AG10803 (cell line): ENCODE measurements at regions not wholly inside any gene's neighbourhood (a gene's known extent, or its start where the extent isn't known, plus 50 kb on each side); places are given as distances from the start of the nearest gene placed in this dataset.

Experiments
- DNase-seq: peaks from one replicate; pipeline ENCODE4 v3.0.0; 2010; ENCODE audit warnings: low read depth
- H3K4me3 ChIP-seq: 2 replicates; pipeline ENCODE4 v1.5.1; 2011; ENCODE audit warnings: mild to moderate bottlenecking, low read length, control low read depth
- TF ChIP-seq, protein P1 (sequence below): conservative IDR thresholded peaks from 2 replicates; pipeline ENCODE4 v1.5.1; 2011; ENCODE audit warnings: mild to moderate bottlenecking, low read length, control low read depth, inconsistent platforms

DNA sequence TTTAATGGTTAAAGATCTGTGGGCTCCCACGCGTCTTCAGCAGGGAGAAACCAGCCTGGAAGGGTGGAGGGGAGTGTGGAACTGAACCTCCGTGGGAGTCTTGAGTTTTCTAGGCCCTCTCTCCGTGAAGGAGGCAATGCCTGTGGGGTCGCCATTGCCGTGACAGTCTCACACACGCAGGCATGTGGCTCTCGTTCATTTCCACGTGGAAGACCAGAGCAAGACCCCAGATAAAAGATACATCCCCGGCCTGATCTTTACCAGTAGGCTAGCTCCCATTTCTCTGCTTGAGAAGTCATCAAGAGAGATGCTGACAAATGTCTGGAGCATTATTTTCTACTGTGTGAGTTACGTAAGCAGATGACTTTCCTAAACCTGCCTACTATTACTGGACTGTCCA is 491.7 kb upstream of the LMO3 start:
- TF ChIP-seq, protein P1, sequence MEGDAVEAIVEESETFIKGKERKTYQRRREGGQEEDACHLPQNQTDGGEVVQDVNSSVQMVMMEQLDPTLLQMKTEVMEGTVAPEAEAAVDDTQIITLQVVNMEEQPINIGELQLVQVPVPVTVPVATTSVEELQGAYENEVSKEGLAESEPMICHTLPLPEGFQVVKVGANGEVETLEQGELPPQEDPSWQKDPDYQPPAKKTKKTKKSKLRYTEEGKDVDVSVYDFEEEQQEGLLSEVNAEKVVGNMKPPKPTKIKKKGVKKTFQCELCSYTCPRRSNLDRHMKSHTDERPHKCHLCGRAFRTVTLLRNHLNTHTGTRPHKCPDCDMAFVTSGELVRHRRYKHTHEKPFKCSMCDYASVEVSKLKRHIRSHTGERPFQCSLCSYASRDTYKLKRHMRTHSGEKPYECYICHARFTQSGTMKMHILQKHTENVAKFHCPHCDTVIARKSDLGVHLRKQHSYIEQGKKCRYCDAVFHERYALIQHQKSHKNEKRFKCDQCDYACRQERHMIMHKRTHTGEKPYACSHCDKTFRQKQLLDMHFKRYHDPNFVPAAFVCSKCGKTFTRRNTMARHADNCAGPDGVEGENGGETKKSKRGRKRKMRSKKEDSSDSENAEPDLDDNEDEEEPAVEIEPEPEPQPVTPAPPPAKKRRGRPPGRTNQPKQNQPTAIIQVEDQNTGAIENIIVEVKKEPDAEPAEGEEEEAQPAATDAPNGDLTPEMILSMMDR = no peak
- no peak overlapping the region for H3K4me3 ChIP-seq
- no peak for DNase-seq

DNA sequence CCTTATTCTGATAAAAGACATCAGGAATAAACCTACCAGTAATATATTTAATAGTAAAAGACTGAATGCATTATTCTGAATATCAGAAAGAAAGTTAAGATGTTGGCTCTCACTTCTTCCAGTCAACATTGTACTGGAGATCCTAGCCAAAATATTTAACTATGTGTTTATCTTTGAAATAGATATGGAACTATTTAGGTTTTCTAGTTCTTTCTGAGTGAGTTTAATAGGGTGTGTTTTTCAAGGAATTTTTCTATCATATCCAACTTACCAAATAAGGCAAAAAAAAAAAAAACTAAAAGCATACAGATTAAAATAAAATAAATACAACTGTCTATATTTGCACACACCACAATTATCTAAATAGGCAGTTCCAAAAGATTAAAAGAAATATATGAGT is 478.9 kb upstream of the LMO3 start:
- no peak overlapping the region for H3K4me3 ChIP-seq
- DNase-seq = no peak
- TF ChIP-seq, protein P1 = no peak

DNA sequence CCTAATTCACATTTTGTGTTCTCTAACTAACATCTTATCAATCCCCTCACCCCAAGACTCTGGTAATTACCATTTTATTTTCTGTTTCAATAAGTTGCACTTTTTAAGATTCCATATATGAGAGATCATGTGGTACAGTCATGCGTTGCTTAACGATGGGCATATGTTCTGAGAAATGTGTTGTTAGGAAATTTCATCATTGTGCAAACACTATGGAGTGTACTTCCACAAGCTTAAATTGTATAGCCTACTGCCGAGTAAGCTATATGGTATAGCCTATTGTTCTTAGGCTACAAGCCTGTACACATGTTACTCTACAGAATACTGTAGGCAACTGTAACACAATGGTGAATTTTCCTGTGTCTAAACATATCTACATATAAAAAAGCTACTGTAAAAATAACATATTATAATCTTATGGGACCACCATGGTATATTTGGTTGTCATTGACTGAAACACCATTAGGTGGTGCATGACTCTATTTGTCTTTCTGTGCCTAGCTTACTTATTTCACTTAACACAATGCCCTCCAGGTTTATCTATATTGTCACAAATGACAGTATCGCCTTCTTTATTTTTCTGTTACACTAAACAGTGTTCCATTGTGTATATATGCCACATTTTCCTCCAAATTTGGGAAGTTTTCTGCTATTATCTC is 473.4 kb upstream of the LMO3 start:
- no peak overlapping the region for H3K4me3 ChIP-seq
- no peak for DNase-seq
- TF ChIP-seq, protein P1 = no peak

DNA sequence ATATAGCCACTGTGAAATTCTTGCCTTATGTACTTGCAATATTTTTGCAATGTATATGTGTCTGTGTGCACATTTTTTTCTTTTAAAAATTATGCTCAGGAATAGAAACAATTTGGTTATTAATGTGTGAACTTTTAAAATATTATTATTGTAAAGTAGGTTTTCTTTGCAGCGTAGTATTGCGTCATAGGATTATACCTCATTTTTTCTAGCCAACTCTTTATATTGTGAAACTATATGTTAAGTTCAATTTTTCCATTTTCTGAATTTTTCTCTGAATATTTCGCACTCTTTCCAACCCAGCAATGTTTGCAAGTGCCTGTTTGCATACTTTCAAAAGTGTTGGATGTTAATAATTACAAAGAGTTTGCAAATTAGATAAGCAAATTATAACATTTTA is 471.6 kb upstream of the LMO3 start:
- TF ChIP-seq, protein P1 = no peak
- no peak overlapping the region for H3K4me3 ChIP-seq

DNA sequence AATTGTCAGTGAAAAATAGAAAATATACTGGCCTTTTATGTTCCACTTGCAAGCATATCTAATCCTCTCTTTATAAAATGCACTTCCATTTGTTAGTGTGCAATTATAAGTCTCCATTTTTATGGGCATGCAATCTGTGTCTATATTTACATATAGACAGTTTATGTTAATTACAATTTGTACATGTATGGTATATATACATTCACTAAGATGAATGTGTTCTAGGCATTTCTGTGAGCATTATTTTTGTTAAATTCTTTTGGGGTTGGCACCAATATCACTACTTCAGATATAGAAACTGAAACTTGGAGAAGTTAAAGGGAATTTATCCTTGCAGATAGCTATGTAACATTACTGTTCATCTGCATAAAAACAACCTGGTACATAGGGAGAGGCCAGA is 470.8 kb upstream of the LMO3 start:
- H3K4me3 ChIP-seq = no peak overlapping the region
- DNase-seq = no peak
- TF ChIP-seq, protein P1 = no peak

More for the DNA sequence above, 471.6 kb upstream of the LMO3 start:
- no peak for DNase-seq

DNA sequence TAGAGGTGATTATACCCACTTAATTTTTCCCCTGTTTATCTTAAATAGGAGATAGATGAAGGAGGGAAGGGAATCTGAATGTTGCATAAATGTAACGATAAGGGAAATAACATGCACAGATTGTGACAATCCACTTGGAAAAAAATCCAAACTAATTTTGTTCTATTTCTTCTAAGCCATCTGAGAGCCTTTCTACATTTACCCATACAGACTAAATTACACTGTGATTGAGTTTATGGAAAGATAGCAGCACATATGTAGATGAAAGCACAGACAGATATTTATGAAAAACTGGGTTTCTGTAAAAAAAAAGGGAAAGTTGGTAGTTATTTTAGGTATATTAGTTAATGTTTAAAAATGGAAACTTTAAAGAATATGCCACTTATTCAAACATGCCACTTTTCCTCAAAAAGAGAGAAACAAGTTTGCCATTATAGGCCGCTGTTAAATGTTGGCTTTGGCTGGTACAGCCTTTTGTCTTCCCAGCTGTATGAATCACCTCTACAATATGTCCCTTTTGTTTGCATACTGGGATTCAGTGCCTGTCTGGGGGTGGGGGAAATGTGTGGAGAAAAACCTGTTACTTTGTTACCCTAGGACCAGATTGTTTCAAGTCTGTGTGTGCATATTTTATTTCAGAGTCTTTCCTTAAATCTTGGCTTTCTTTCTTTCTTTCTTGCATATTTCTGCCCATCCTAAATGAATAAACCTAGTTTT is 470.2 kb upstream of the LMO3 start:
- DNase-seq = no peak
- TF ChIP-seq, protein P1 = no peak
- no peak overlapping the region for H3K4me3 ChIP-seq

DNA sequence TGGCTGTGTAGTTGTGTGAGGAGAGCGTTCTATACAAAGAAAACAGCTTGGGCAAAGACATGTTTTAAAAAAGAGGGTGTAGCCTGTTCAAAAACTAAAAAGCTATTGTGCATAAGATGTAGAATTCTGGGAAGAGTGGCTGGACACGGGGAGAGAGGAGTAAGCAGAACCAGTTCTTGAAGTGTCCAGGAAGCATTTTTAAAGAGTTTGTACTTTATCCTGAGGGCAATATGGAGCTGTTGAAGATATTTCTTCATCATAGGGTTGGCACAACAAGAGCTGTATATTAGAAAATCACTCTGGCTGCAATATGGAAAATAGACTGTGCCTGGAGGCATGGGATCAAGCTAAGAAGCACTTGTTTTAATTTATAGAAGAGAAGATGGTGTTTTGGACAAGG is 458.9 kb upstream of the LMO3 start:
- no peak overlapping the region for H3K4me3 ChIP-seq
- DNase-seq = no peak
- TF ChIP-seq, protein P1 = no peak
